ENCODE measurements at regions not wholly inside any gene's neighbourhood (a gene's known extent, or its start where the extent isn't known, plus 50 kb on each side); places are given as distances from the start of the nearest gene placed in this dataset.

DNA sequence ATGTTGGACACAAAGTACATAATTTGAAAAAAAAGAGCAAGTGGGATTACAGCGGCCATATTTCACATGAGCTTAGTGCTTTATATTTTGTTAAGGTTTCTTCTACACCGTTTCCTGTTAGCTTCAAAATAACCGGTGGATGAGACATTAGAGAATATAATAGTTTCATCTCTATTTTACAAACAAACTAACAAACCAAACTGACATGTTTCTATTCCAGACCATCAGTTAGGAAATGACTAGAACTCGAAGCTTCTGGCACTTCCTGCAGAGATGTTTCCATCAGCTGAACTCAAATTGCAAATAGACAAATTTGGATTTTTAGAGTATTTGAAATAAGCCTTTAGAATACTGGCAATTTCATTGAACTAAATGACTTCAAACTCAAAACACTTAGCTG, 86.5 kb downstream of the MTRR start:
- intact Hi-C loops (cut with micrococcal nuclease; ENCODE audit: unreplicated experiment) = no loop called here
- no peak for DNase-seq
- H3K4me3 Mint-ChIP-seq (ENCODE audit: low read depth, unreplicated experiment) = no peak overlapping the region
- peaks cover 4% of the 10 kb centered on the region for H3K9me3 Mint-ChIP-seq (ENCODE audit: low read depth, unreplicated experiment)
- no peaks in the 10 kb centered on the region for H3K36me3 Mint-ChIP-seq (ENCODE audit: insufficient read depth, unreplicated experiment)
- H3K27ac Mint-ChIP-seq (ENCODE audit: unreplicated experiment) = no peak overlapping the region
- TF ChIP-seq, protein P1, sequence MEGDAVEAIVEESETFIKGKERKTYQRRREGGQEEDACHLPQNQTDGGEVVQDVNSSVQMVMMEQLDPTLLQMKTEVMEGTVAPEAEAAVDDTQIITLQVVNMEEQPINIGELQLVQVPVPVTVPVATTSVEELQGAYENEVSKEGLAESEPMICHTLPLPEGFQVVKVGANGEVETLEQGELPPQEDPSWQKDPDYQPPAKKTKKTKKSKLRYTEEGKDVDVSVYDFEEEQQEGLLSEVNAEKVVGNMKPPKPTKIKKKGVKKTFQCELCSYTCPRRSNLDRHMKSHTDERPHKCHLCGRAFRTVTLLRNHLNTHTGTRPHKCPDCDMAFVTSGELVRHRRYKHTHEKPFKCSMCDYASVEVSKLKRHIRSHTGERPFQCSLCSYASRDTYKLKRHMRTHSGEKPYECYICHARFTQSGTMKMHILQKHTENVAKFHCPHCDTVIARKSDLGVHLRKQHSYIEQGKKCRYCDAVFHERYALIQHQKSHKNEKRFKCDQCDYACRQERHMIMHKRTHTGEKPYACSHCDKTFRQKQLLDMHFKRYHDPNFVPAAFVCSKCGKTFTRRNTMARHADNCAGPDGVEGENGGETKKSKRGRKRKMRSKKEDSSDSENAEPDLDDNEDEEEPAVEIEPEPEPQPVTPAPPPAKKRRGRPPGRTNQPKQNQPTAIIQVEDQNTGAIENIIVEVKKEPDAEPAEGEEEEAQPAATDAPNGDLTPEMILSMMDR (IDR thresholded peaks at IDR 0.05; ENCODE audit: unreplicated experiment) = no peak
- CTCF ChIA-PET = no interaction called here
- no TSS peak for BruUV-seq (replicated peaks)
- H3K27me3 Mint-ChIP-seq (ENCODE audit: unreplicated experiment) = no peaks in the 10 kb centered on the region
- no peaks in the 10 kb centered on the region for H3K4me1 Mint-ChIP-seq (ENCODE audit: low read depth, unreplicated experiment)

DNA sequence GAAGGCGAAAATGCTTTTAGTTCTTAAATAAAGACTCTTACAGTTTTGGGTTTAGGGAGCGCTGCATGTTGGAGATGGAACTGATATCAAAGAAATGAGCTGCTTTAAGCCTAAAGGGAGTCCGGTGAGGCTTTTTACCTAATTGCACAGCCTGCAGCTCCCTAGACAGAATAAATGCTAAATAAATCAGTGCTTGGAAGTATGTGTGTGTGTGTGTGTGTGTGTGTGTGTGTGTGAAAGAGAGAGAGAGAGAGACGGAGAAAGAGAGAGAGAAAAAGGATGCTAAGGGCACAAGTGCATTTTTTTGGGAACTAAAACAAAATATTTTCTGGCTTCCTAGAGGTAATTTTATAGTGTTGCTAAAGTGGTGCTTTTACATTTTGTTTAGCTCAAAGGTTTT, 88.4 kb downstream of the MTRR start:
- TF ChIP-seq, protein P1 (IDR thresholded peaks at IDR 0.05; ENCODE audit: unreplicated experiment) = no peak
- BruUV-seq (replicated peaks) = no TSS peak
- Mint-ChIP-seq H3K4me1 (ENCODE audit: low read depth, unreplicated experiment) (no peaks in the 10 kb centered on the region), H3K36me3 (ENCODE audit: insufficient read depth, unreplicated experiment) (no peaks in the 10 kb centered on the region), H3K27ac (ENCODE audit: unreplicated experiment) (no peak overlapping the region), H3K4me3 (ENCODE audit: low read depth, unreplicated experiment) (no peak overlapping the region), H3K9me3 (ENCODE audit: low read depth, unreplicated experiment) (peaks cover 2% of the 10 kb centered on the region), H3K27me3 (ENCODE audit: unreplicated experiment) (no peaks in the 10 kb centered on the region)
- CTCF ChIA-PET = no interaction called here
- no peak for DNase-seq
- intact Hi-C loops (cut with micrococcal nuclease; ENCODE audit: unreplicated experiment) = no loop called here

DNA sequence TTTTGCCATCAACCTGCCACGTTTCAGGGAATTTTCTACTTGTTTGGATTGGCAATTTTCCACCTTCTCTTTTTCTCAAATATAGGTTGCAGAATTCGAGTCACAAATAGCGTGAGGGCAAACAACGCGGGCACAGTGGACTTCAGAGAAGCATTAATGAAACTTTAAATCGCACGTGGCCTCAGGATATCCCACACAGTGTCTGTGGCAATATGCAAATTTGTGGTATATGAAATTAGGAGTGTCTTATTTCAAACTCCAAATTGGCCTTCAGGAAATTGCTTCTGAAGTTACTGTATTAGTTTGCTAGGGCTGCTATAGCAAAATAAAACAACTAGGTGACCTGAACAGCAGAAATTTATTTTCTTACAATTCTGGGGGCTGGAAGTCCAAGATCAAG, 91.2 kb downstream of the MTRR start:
- DNase-seq = no peak
- Mint-ChIP-seq H3K27ac (ENCODE audit: unreplicated experiment) (no peak overlapping the region), H3K9me3 (ENCODE audit: low read depth, unreplicated experiment) (peaks cover 4% of the 10 kb centered on the region), H3K36me3 (ENCODE audit: insufficient read depth, unreplicated experiment) (no peaks in the 10 kb centered on the region), H3K4me3 (ENCODE audit: low read depth, unreplicated experiment) (no peak overlapping the region), H3K4me1 (ENCODE audit: low read depth, unreplicated experiment) (no peaks in the 10 kb centered on the region), H3K27me3 (ENCODE audit: unreplicated experiment) (no peaks in the 10 kb centered on the region)
- no TSS peak for BruUV-seq (replicated peaks)
- intact Hi-C loops (cut with micrococcal nuclease; ENCODE audit: unreplicated experiment) = no loop called here
- TF ChIP-seq, protein P1 (IDR thresholded peaks at IDR 0.05; ENCODE audit: unreplicated experiment) = no peak
- CTCF ChIA-PET = interaction anchor here (0.7 kb wide), 1 partner anchor 1100 kb away, joined by 7 read pairs; no protein-coding TSS in a partner anchor

DNA sequence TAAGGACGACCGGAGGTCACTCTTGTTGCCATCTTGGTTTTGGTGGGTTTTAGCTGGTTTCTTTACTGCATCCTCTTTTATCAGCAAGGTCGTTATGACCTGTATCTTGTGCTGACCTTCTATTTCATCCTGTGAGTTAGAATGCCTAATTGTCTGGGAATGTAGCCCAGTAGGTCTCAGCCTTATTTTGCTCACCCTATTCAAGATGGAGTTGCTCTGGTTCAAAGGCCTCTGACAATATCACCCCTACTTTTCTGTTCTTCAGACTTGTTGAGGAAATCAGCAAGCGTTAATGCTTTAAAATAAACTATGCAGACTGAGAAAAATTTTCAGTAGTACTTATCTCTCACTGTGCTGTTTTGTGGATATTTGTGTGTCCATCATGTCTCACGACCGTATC, 92.6 kb downstream of the MTRR start:
- Mint-ChIP-seq H3K27me3 (ENCODE audit: unreplicated experiment) (no peaks in the 10 kb centered on the region), H3K27ac (ENCODE audit: unreplicated experiment) (no peak overlapping the region), H3K4me3 (ENCODE audit: low read depth, unreplicated experiment) (no peak overlapping the region), H3K9me3 (ENCODE audit: low read depth, unreplicated experiment) (peaks cover 4% of the 10 kb centered on the region), H3K36me3 (ENCODE audit: insufficient read depth, unreplicated experiment) (no peaks in the 10 kb centered on the region), H3K4me1 (ENCODE audit: low read depth, unreplicated experiment) (no peaks in the 10 kb centered on the region)
- DNase-seq = no peak
- no TSS peak for BruUV-seq (replicated peaks)
- TF ChIP-seq, protein P1 (IDR thresholded peaks at IDR 0.05; ENCODE audit: unreplicated experiment) = no peak
- intact Hi-C loops (cut with micrococcal nuclease; ENCODE audit: unreplicated experiment) = no loop called here
- CTCF ChIA-PET = no interaction called here

DNA sequence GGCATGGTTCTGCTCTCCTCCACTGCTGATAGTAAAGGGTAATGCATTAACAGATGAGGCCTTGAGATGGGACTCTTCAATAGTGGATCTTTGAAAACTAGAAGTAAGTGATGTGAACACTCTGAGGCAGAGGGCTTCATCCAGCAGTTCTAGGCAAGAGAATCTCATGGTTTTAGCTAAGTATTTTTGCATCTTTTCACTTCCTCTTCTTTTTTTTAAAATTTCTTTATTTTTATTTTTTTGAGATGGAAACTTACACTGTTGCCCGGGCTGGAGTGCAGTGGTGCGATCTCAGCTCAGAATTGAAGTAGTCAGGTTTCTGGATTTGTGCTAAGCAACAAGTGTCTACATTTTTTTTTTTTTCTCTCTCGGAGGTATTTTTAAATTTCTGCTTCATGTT, 101.9 kb downstream of the MTRR start:
- no peaks in the 10 kb centered on the region for H3K9me3 Mint-ChIP-seq (ENCODE audit: low read depth, unreplicated experiment)
- peaks cover 5% of the 10 kb centered on the region for H3K4me1 Mint-ChIP-seq (ENCODE audit: low read depth, unreplicated experiment)
- CTCF ChIA-PET = no interaction called here
- H3K4me3 Mint-ChIP-seq (ENCODE audit: low read depth, unreplicated experiment) = no peak overlapping the region
- H3K27me3 Mint-ChIP-seq (ENCODE audit: unreplicated experiment) = no peaks in the 10 kb centered on the region
- H3K36me3 Mint-ChIP-seq (ENCODE audit: insufficient read depth, unreplicated experiment) = no peaks in the 10 kb centered on the region
- TF ChIP-seq, protein P1 (IDR thresholded peaks at IDR 0.05; ENCODE audit: unreplicated experiment) = no peak
- no TSS peak for BruUV-seq (replicated peaks)
- no peak for DNase-seq
- intact Hi-C loops (cut with micrococcal nuclease; ENCODE audit: unreplicated experiment) = no loop called here
- no peak overlapping the region for H3K27ac Mint-ChIP-seq (ENCODE audit: unreplicated experiment)
